ENCODE measurements at regions not wholly inside any gene's neighbourhood (a gene's known extent, or its start where the extent isn't known, plus 50 kb on each side); places are given as distances from the start of the nearest gene placed in this dataset.

- TF ChIP-seq YY1 (IDR thresholded peaks at IDR 0.05; ENCODE audit: insufficient read depth, insufficient read length) (no peak), SUZ12 (IDR thresholded peaks at IDR 0.05; ENCODE audit: extremely low read depth, insufficient read depth, insufficient read length) (no peak), ZNF274 (IDR thresholded peaks at IDR 0.05; ENCODE audit: low read depth, low read length) (no peak)
These were observed 2335.5 kb downstream of the TP53TG3F start for GRCh38 chr16:35794896-35795295.

Data from NT2/D1 (cell line).